Astrocyte (in vitro differentiated cells and primary cell): ENCODE measurements at regions not wholly inside any gene's neighbourhood (a gene's known extent, or its start where the extent isn't known, plus 50 kb on each side); places are given as distances from the start of the nearest gene placed in this dataset.

Source experiments
- CTCF ChIP-seq: IDR thresholded peaks from 2 replicates; pipeline ENCODE4 v1.5.1; 2011; ENCODE audit warnings: low read depth, mild to moderate bottlenecking, inconsistent platforms, low read length, moderate library complexity; ENCODE audit not compliant: insufficient read depth
- EZH2 ChIP-seq: IDR thresholded peaks from 2 replicates; pipeline ENCODE4 v1.6.1; 2012; ENCODE audit warnings: mild to moderate bottlenecking, low read length, inconsistent platforms; ENCODE audit not compliant: insufficient read depth

GRCh38 chr5:96538808-96539250 lies 105.8 kb upstream of the PCSK1 start:
- TF ChIP-seq CTCF (no peak), EZH2 (no peak)
